Prostate gland (tissue), 2 donors: ENCODE measurements at regions not wholly inside any gene's neighbourhood (a gene's known extent, or its start where the extent isn't known, plus 50 kb on each side); places are given as distances from the start of the nearest gene placed in this dataset.

Experiments used
- DNase-seq: peaks from one replicate; pipeline ENCODE4 v3.0.0-alpha.2; 2019; ENCODE audit warnings: low spot score
- H3K27ac ChIP-seq, 2 donors: fragments of 200-600 bp; sonication (generic); 2 replicates each; pipeline ENCODE4 v1.5.1; 2017 to 2019
- H3K27me3 ChIP-seq: fragments of 200-600 bp; sonication (generic); replicated peaks from 2 replicates; pipeline ENCODE4 v1.5.1; 2019; ENCODE audit not compliant: insufficient read depth
- H3K36me3 ChIP-seq, 2 donors: fragments of 200-600 bp; sonication (generic); 1 replicate in 1 of 2; 2 replicates in 1 of 2; pipeline versions ENCODE4 v1.5.1 to v1.8.1; 2017 to 2019
- H3K4me1 ChIP-seq: fragments of 200-600 bp; sonication (generic); replicated peaks from 2 replicates; pipeline ENCODE4 v1.5.1; 2019
- H3K4me3 ChIP-seq, 2 donors: fragments of 200-600 bp; sonication (generic); 2 replicates each; pipeline ENCODE4 v1.5.1; 2017 to 2019
- H3K9me3 ChIP-seq: fragments of 200-600 bp; sonication (generic); 2 replicates; pipeline ENCODE4 v1.5.1; 2017
- POLR2A ChIP-seq: fragments of 450-650 bp; IDR thresholded peaks from one replicate; pipeline ENCODE4 v1.6.1; 2016; ENCODE audit warnings: antibody characterized with exemption, mild to moderate bottlenecking
- POLR2AphosphoS5 ChIP-seq: sonication (generic); formaldehyde crosslinking; IDR thresholded peaks from one replicate; pipeline ENCODE4 v1.6.1; 2017; ENCODE audit warnings: antibody characterized with exemption
- WGBS: methylation state at CpG from one replicate; pipeline ENCODE4 v1.1.5; 2018; 5-methylcytosine and 5-hydroxymethylcytosine counted together
- intact Hi-C: fragments of 100-400 bp; cut with DNase I; formaldehyde crosslinking; loops from one replicate; pipeline ENCODE4 v1.14.2; 2022
- TF ChIP-seq, protein P1 (sequence below), 4 experiments: fragments of 200-600 bp in 2 of 4; fragments of 450-650 bp in 2 of 4; sonication (generic) in 2 of 4; IDR thresholded peaks; 1 replicate in 3 of 4; 2 replicates in 1 of 4; pipeline ENCODE4 v1.5.1; 2016 to 2019; ENCODE audit warnings: antibody characterized with exemption in 4 of 4, mild to moderate bottlenecking in 2 of 4, moderate library complexity in 2 of 4

DNA sequence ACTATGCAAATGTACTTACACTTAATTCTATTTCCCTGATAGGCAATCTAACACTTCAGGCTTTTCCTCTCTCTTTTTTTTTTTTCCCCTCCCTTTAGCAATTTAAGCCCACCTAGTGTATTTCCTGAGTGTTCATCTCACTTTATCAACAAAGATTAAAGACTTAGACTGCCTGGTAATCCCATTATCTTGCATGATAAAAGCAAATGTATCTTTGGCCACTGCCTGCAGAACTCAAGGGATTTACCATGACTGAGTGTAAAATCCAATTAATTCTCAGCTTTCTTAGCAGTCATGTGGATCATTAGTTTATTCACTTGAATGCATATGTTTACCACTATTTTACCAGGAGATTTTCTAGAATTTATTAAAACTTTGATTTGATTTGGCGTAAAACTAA, 1102.2 kb upstream of the GYPC start:
- no peak overlapping the region for H3K27ac ChIP-seq
- TF ChIP-seq, protein P1, sequence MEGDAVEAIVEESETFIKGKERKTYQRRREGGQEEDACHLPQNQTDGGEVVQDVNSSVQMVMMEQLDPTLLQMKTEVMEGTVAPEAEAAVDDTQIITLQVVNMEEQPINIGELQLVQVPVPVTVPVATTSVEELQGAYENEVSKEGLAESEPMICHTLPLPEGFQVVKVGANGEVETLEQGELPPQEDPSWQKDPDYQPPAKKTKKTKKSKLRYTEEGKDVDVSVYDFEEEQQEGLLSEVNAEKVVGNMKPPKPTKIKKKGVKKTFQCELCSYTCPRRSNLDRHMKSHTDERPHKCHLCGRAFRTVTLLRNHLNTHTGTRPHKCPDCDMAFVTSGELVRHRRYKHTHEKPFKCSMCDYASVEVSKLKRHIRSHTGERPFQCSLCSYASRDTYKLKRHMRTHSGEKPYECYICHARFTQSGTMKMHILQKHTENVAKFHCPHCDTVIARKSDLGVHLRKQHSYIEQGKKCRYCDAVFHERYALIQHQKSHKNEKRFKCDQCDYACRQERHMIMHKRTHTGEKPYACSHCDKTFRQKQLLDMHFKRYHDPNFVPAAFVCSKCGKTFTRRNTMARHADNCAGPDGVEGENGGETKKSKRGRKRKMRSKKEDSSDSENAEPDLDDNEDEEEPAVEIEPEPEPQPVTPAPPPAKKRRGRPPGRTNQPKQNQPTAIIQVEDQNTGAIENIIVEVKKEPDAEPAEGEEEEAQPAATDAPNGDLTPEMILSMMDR (IDR thresholded peaks at IDR 0.05), result no peak
- TF ChIP-seq POLR2AphosphoS5 (no peak), POLR2A (no peak)
- H3K27me3 ChIP-seq, result no peaks in the 10 kb centered on the region
- H3K9me3 ChIP-seq, result no peaks in the 10 kb centered on the region
- H3K4me1 ChIP-seq, result no peaks in the 10 kb centered on the region
- H3K36me3 ChIP-seq, result no peaks in the 10 kb centered on the region
- no peak for DNase-seq
- 96% methylated on average over 1 of the region's 1 CpG for WGBS
- intact Hi-C loops, result no loop called here
- no peak overlapping the region for H3K4me3 ChIP-seq

DNA sequence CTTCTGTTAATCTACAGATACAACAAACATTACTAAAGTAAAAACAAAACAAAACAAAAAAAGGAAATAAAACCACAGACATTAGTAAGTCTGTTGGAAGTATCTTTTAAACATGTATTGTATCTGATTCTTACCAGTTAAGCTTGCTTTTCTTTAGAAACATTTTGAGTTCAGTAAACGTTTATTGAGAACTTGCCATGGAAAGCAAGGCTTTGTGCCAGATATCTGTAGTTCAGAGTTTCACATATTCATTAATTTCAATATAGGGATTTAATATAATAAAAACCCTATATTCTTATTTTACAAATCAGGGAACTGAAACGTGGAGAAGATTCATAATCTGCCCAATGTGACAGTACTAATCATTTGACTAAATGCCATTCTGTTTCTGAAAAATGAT, 1101.0 kb upstream of the GYPC start:
- 37% methylated on average over 2 of the region's 2 CpGs for WGBS
- no peaks in the 10 kb centered on the region for H3K4me1 ChIP-seq
- intact Hi-C loops, result no loop called here
- TF ChIP-seq POLR2AphosphoS5 (no peak), POLR2A (no peak)
- TF ChIP-seq, protein P1 (IDR thresholded peaks at IDR 0.05), result no peak
- no peaks in the 10 kb centered on the region for H3K9me3 ChIP-seq
- no peaks in the 10 kb centered on the region for H3K36me3 ChIP-seq
- H3K27ac ChIP-seq, result no peak overlapping the region
- no peak for DNase-seq
- H3K27me3 ChIP-seq, result no peaks in the 10 kb centered on the region
- no peak overlapping the region for H3K4me3 ChIP-seq

DNA sequence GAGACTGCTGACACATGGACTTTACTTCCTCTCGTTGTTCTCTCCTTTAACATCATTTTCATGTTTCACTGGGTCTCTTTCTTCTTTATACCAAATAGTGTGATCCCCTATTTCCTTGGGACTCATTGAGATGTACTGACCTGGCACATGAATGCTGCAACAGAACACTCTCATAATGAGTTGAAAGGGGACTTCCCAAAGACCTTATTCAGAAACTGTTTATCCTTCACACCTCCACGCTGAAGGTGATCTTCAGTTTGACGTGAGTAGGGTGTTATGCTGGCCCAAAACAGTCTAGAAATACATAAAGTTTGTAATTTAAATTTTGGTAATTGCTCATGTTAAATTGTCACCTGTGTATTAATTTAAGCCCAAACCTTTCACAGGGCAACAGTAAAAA, 1096.8 kb upstream of the GYPC start:
- no peaks in the 10 kb centered on the region for H3K27me3 ChIP-seq
- intact Hi-C loops, result no loop called here
- DNase-seq, result no peak
- TF ChIP-seq POLR2A (no peak), POLR2AphosphoS5 (no peak)
- TF ChIP-seq, protein P1 (IDR thresholded peaks at IDR 0.05), result no peak
- no peaks in the 10 kb centered on the region for H3K9me3 ChIP-seq
- H3K4me1 ChIP-seq, result no peaks in the 10 kb centered on the region
- no peak overlapping the region for H3K4me3 ChIP-seq
- no peak overlapping the region for H3K27ac ChIP-seq
- 61% methylated on average over 3 of the region's 3 CpGs for WGBS
- H3K36me3 ChIP-seq, result no peaks in the 10 kb centered on the region

DNA sequence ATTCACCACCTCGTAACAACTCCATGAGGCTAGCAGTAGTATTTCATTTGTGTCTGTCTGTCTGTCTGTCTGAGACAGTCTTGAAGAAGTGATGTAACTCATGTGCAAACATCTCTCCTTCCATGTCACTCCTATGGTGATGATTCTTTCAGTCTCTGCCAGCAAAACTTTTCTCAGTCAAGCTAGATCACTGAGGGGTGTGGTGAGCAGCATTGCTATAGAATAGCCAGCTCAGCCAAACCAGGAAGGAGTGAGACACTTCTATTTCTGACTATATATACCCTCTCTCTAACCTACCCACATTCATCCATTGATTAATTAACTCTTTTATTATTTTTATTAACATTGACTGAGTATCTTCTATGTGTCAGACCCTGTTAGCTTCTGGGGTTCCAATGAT, 1095.1 kb upstream of the GYPC start:
- 19% methylated on average over 1 of the region's 1 CpG for WGBS
- no peak overlapping the region for H3K27ac ChIP-seq
- no peak for DNase-seq
- H3K9me3 ChIP-seq, result no peaks in the 10 kb centered on the region
- H3K4me3 ChIP-seq, result no peak overlapping the region
- intact Hi-C loops, result no loop called here
- H3K36me3 ChIP-seq, result no peaks in the 10 kb centered on the region
- H3K4me1 ChIP-seq, result no peaks in the 10 kb centered on the region
- H3K27me3 ChIP-seq, result no peaks in the 10 kb centered on the region
- TF ChIP-seq, protein P1 (IDR thresholded peaks at IDR 0.05), result no peak

DNA sequence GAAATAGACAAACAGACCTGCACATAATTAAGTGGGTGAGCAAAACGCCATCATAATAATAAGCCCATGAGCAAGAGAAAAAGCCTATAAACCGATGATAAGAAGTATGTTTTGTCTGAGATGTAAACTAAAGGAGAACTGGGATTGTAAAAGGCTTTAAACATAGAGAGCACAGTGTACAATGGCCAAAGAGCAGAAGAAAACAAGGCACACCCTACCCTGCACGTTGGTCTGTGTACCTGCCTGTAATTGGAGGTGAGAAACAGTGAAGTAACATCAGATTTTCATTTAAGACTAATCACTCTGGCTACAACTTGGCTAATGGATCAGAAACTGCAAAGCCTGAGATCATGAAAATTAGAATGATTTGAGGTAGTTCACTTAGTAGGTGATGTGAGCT, 1094.7 kb upstream of the GYPC start:
- intact Hi-C loops, result no loop called here
- Histone ChIP-seq H3K27ac (no peak overlapping the region), H3K9me3 (no peaks in the 10 kb centered on the region), H3K4me3 (no peak overlapping the region), H3K4me1 (no peaks in the 10 kb centered on the region), H3K27me3 (no peaks in the 10 kb centered on the region), H3K36me3 (no peaks in the 10 kb centered on the region)
- no peak for DNase-seq
- TF ChIP-seq, protein P1 (IDR thresholded peaks at IDR 0.05), result no peak
- no peak for TF ChIP-seq POLR2AphosphoS5
- TF ChIP-seq POLR2A, result no peak
- 43% methylated on average over 3 of the region's 3 CpGs for WGBS
